ENCODE measurements at regions not wholly inside any gene's neighbourhood (a gene's known extent, or its start where the extent isn't known, plus 50 kb on each side); places are given as distances from the start of the nearest gene placed in this dataset.

DNA sequence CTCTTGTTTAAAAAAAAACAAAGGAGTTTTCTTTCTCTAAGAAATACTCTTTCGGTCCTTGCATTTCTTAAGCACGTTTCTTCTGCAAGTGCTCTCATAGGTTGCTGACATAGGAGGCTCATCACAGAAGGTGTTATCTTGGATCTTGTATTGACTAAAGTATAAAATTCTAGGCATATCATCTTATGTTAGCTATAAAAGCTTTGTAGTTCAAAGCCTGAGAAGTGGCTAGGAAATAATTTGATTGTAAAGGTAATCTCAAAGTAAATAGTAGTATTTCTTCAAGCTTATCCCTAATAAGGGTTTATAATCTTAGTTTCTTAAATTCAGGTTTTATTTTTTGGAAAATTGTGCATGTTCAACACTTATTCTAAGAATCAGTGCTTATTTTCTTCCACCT is 778.9 kb downstream of the TMTC2 start:
- CTCF ChIA-PET = no interaction called here
- Mint-ChIP-seq H3K4me1 (ENCODE audit: low read depth) (no peaks in the 10 kb centered on the region), H3K9me3 (no peaks in the 10 kb centered on the region), H3K27me3 (no peaks in the 10 kb centered on the region), H3K36me3 (ENCODE audit: low read depth) (no peaks in the 10 kb centered on the region), H3K4me3 (no peak overlapping the region), H3K27ac (no peak overlapping the region)
- POLR2A ChIA-PET = no interaction called here
- intact Hi-C loops (cut with micrococcal nuclease) = no loop called here
- ATAC-seq (no peak), DNase-seq (no peak)
- TF ChIP-seq, protein P1, sequence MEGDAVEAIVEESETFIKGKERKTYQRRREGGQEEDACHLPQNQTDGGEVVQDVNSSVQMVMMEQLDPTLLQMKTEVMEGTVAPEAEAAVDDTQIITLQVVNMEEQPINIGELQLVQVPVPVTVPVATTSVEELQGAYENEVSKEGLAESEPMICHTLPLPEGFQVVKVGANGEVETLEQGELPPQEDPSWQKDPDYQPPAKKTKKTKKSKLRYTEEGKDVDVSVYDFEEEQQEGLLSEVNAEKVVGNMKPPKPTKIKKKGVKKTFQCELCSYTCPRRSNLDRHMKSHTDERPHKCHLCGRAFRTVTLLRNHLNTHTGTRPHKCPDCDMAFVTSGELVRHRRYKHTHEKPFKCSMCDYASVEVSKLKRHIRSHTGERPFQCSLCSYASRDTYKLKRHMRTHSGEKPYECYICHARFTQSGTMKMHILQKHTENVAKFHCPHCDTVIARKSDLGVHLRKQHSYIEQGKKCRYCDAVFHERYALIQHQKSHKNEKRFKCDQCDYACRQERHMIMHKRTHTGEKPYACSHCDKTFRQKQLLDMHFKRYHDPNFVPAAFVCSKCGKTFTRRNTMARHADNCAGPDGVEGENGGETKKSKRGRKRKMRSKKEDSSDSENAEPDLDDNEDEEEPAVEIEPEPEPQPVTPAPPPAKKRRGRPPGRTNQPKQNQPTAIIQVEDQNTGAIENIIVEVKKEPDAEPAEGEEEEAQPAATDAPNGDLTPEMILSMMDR (IDR thresholded peaks at IDR 0.05) = no peak

DNA sequence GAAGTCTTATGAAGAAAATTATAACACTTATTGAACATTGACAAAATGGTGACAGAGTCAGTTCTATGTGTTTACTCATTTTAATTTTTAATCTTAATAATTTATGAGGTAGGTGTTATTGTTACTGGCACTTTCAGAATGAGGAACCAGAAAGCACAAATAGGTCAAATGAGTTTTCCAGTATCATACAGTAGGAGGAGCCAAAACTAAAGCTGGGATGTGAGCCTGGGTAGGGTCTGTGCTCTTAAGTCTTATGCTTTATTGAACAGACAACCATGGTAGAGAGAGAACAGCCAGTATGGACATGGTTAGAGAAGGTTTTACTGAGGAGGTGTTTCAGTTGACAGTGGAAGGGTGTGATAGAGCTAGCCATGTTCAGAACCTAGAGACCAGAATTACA is 775.7 kb downstream of the TMTC2 start:
- CTCF ChIA-PET = no interaction called here

DNA sequence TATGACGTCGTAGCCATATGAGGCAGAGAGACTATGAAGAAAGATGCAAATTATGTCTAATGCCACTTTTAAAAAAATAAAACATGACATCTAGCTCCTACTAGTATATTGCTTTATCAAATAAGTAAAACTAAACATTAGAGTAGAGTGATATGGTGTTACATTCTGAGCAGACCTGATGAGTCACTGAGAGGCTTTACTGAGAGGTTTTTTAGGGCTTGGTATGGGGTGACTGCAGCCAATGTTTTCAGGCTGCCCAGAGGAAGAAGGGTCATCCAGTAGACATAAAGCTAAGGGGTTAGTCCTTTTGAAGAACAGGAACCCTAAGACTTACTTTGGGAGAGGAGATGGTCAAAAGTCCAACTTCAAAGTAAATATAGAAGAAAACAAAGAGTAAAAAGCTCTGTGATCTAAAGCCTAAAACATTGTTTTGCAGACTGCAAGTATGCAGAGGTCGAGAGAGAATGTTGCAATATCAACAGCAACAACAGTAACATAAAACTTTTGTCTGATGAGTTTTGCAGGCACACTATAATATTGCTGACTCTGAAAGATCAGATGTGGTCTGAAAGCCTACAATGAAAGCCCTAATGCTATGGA is 774.7 kb downstream of the TMTC2 start:
- no peak for ATAC-seq
- Mint-ChIP-seq H3K27ac (no peak overlapping the region), H3K4me3 (no peak overlapping the region), H3K36me3 (ENCODE audit: low read depth) (no peaks in the 10 kb centered on the region), H3K9me3 (no peaks in the 10 kb centered on the region), H3K4me1 (ENCODE audit: low read depth) (no peaks in the 10 kb centered on the region), H3K27me3 (no peaks in the 10 kb centered on the region)
- CTCF ChIA-PET = no interaction called here
- no peak for DNase-seq
- POLR2A ChIA-PET = no interaction called here
- intact Hi-C loops (cut with micrococcal nuclease) = no loop called here
- TF ChIP-seq, protein P1 (IDR thresholded peaks at IDR 0.05) = no peak

More for the DNA sequence above, 775.7 kb downstream of the TMTC2 start:
- H3K4me1 Mint-ChIP-seq (ENCODE audit: low read depth) = no peaks in the 10 kb centered on the region
- H3K4me3 Mint-ChIP-seq = no peak overlapping the region
- no peak overlapping the region for H3K27ac Mint-ChIP-seq
- H3K36me3 Mint-ChIP-seq (ENCODE audit: low read depth) = no peaks in the 10 kb centered on the region
- no peak for DNase-seq
- TF ChIP-seq, protein P1 (IDR thresholded peaks at IDR 0.05) = no peak
- POLR2A ChIA-PET = no interaction called here
- H3K9me3 Mint-ChIP-seq = no peaks in the 10 kb centered on the region
- ATAC-seq = no peak
- intact Hi-C loops (cut with micrococcal nuclease) = no loop called here
- no peaks in the 10 kb centered on the region for H3K27me3 Mint-ChIP-seq

DNA sequence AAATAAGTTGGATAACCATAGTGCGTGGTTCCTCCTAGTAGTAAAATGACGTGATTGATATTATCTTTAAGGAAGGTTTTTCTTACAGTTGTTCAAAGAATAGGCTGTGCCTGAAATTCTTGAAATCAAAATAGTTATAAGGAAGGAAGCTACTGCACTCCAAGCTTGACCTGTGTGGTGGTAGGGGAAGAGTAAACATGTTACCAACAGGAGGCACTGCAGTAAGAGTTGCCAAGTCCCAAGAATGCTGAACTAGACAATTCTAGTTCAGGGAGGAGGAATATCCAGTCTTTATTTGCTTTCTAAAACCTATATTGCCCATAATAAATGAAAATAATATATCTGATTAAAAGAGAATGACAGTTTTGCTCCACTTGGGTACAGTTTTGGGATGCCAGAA is 764.5 kb downstream of the TMTC2 start:
- no peak for ATAC-seq
- POLR2A ChIA-PET = no interaction called here
- no peaks in the 10 kb centered on the region for H3K4me1 Mint-ChIP-seq (ENCODE audit: low read depth)

DNA sequence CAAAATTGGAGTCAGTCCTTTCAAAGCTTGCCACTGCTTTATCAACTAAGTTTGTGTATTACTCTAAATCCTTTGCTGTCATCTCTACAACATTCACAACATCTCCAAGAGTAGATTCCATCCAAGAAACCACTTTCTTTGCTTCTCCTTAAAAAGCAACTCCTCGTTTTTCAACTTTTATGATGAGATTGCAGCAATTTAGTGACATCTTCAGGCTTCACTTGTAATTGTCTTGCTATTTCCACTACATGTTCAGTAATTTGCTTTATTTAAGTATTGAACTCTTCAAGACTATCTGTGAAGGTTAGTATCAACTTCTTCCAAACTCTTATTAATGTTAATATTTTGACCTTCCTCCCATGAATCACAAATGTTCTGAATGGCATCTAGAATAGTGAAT is 747.9 kb downstream of the TMTC2 start:
- ATAC-seq (no peak), DNase-seq (no peak)
- no peaks in the 10 kb centered on the region for H3K36me3 Mint-ChIP-seq (ENCODE audit: low read depth)
- intact Hi-C loops (cut with micrococcal nuclease) = no loop called here
- no peak overlapping the region for H3K4me3 Mint-ChIP-seq
- TF ChIP-seq, protein P1 (IDR thresholded peaks at IDR 0.05) = no peak
- no peaks in the 10 kb centered on the region for H3K27me3 Mint-ChIP-seq
- H3K9me3 Mint-ChIP-seq = peaks cover 13% of the 10 kb centered on the region
- no peak overlapping the region for H3K27ac Mint-ChIP-seq
- CTCF ChIA-PET = no interaction called here
- POLR2A ChIA-PET = no interaction called here
- no peaks in the 10 kb centered on the region for H3K4me1 Mint-ChIP-seq (ENCODE audit: low read depth)

More for the DNA sequence above, 764.5 kb downstream of the TMTC2 start:
- Mint-ChIP-seq H3K36me3 (ENCODE audit: low read depth) (no peaks in the 10 kb centered on the region), H3K27me3 (no peaks in the 10 kb centered on the region), H3K4me3 (no peak overlapping the region), H3K27ac (no peak overlapping the region), H3K9me3 (no peaks in the 10 kb centered on the region)
- TF ChIP-seq, protein P1 (IDR thresholded peaks at IDR 0.05) = no peak
- CTCF ChIA-PET = no interaction called here
- DNase-seq = no peak
- intact Hi-C loops (cut with micrococcal nuclease) = no loop called here

Data from activated CD8-positive, alpha-beta T cell treated with anti-CD3 and anti-CD28 coated beads for 36 hours (primary cell).